ENCODE measurements at regions not wholly inside any gene's neighbourhood (a gene's known extent, or its start where the extent isn't known, plus 50 kb on each side); places are given as distances from the start of the nearest gene placed in this dataset.

DNA sequence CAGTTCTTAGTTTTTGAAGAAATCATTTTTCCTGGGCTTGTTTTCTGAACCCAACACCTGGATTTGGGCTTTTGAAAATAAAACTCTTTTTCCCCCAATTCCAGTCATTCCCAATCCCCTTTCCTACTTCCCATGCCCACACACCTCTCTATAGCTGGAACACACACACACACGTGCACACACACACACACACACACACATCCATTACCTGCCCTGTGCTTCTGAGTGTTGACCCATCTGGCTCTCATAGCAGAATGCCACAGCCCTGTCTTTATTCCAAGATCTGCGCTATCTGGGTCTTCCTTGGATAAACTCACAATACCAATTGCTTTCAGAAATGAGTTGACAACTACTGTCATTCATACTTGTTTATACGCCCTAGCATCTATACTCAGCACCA, 54.9 kb upstream of the C4orf54 start:
- no peak for DNase-seq (ENCODE audit: low read depth in 2 of 2)

DNA sequence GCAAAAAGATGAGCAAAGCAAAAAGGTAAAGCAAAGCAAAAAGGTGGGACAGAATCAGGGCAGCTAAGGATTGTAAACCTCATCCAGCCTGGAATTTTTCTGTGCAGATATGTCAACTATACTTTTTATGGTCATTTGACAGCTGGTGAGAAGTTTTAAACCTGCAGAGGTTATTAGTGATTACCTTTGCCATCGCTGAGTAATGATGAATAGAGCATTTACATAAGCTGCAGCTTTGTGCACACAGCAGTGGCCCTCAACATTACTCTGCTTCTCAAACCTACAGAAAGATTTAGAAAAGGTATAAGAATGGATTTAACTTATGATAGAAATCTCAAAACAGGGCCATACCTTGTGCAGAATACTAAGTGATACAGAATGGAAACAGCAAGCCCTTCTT, 54.5 kb upstream of the C4orf54 start:
- DNase-seq (ENCODE audit: low read depth in 2 of 2) = no peak

DNA sequence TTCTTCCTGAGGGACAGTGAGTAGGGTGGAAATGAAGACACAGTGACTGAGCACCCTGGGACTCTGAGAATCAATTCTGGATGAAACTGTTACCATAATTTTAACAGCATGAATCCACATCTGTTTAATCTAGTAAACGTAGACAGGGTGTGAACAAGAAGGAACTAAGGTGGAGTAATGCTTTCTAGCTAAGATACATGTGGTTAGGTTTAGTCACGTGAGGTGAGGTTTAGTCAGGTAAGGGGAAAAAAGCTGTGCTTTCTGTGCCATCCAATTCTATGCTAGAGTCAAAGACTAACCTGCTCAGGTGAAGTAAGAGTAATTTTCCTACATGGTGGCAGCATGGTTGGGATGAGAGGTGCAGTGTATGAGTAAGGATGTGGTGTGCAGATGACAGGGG, 54.0 kb upstream of the C4orf54 start:
- DNase-seq (ENCODE audit: low read depth in 2 of 2) = no peak

- DNase-seq (ENCODE audit: low read depth in 2 of 2) = no peak
Observed at GRCh38 chr4:99710681-99711345, 53.2 kb upstream of the C4orf54 start.

DNA sequence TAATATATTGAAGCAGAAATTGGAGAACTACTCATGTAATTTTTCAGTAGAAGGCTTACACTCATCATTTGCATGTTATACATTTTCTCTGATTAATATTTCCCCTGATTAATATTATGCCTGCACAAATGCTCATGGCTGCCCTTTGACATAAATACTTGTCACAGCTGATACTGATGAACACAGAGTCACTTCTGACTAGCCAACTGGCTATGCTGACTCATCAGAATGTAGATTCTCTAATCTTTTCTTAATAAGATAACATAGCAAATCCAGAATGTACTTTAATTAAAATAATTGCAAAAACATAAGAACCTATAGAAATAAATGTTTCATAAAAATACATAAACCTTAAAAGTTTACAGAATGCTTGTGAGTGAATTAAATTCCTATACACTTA, 52.4 kb upstream of the C4orf54 start:
- DNase-seq (ENCODE audit: low read depth in 2 of 2) = no peak

DNA sequence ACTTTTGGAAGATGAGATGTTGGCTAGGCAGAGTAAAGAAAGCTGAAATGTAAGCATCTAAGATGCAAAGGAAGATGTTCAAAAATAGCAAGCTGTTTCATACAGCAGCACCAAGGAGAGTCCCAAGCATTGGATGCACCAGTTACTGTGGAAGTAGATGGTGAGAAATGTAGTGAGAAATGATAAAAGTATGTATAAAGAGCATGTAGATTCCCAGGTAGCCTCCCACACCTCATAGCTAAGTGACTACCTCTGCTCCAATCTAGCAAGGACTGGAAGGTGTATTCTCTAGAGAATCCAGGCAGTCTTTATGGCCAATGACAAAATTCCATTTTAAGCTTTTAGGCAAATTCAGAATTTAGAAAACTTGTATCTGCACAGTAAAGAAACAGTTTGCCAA, 50.9 kb upstream of the C4orf54 start:
- DNase-seq (ENCODE audit: low read depth in 2 of 2) = no peak
